ENCODE measurements at regions not wholly inside any gene's neighbourhood (a gene's known extent, or its start where the extent isn't known, plus 50 kb on each side); places are given as distances from the start of the nearest gene placed in this dataset.

DNA sequence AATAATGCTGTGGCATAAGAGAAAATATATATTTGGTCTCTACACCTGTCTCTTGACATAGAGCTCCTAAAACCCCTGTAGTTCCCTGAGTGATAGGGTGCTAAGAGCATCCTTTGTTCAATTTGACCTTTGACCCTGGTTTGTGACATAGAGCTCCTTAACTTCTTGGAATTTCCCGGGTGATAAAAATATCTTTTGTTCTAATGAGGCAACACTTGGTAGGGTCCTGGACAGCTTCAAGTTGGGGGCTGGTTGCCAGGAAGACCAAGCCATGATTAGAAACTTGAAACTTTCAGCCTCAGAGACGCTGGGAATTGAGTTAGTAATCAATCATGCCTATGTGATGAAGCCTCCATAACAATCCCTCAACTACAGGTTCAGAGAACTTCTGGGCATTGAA is 105.4 kb downstream of the CASP12 start:
- Histone ChIP-seq H3K9me2 (replicated peaks; ENCODE audit: insufficient read depth, low read length) (no peaks in the 10 kb centered on the region), H3K9me3 (ENCODE audit: insufficient read depth, low read length) (no peaks in the 10 kb centered on the region), H2AFZ (ENCODE audit: low read depth, low read length, severe bottlenecking) (no peak overlapping the region), H3K27me3 (ENCODE audit: low read length) (no peaks in the 10 kb centered on the region), H3K9ac (ENCODE audit: low read length) (no peak overlapping the region), H3K4me2 (ENCODE audit: low read depth, low read length, poor library complexity, severe bottlenecking) (no peak overlapping the region), H3K27ac (ENCODE audit: low read depth, low read length) (no peak overlapping the region), H3K36me3 (ENCODE audit: low read length) (no peaks in the 10 kb centered on the region), H3K4me3 (ENCODE audit: insufficient read depth, low read length, poor library complexity, severe bottlenecking) (no peak overlapping the region), H3F3A (ENCODE audit: insufficient read depth) (no peaks in the 10 kb centered on the region), H4K20me1 (ENCODE audit: low read depth, low read length) (no peaks in the 10 kb centered on the region), H3K79me2 (ENCODE audit: insufficient read depth, low read length) (no peaks in the 10 kb centered on the region)
- TF ChIP-seq, protein P1, sequence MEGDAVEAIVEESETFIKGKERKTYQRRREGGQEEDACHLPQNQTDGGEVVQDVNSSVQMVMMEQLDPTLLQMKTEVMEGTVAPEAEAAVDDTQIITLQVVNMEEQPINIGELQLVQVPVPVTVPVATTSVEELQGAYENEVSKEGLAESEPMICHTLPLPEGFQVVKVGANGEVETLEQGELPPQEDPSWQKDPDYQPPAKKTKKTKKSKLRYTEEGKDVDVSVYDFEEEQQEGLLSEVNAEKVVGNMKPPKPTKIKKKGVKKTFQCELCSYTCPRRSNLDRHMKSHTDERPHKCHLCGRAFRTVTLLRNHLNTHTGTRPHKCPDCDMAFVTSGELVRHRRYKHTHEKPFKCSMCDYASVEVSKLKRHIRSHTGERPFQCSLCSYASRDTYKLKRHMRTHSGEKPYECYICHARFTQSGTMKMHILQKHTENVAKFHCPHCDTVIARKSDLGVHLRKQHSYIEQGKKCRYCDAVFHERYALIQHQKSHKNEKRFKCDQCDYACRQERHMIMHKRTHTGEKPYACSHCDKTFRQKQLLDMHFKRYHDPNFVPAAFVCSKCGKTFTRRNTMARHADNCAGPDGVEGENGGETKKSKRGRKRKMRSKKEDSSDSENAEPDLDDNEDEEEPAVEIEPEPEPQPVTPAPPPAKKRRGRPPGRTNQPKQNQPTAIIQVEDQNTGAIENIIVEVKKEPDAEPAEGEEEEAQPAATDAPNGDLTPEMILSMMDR (IDR thresholded peaks at IDR 0.05; ENCODE audit: insufficient read depth, low read length, poor library complexity, severe bottlenecking) = no peak
- TF ChIP-seq EZH2phosphoT487 (conservative IDR thresholded peaks at IDR 0.05; ENCODE audit: low read length) = no peak

DNA sequence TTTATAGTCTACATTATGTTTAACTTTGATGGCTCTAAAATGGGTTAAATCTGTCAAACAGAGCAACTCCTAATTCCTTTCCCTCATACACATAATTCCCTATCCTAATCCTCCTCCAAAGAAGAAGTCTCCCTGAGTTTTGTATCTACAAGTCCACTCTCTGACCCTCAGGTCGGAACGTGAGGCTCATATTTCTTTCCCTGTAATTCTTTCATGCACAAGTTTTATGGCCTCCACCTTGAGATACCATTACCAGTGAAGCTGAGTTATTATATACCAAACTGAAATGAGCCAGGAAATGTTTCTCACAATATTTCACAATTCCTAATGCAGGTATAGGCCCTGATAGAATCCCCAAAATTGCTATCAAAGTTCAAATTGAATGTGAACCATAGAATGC is 106.4 kb downstream of the CASP12 start:
- no peak overlapping the region for H3K9ac ChIP-seq (ENCODE audit: low read length)
- no peaks in the 10 kb centered on the region for H3K79me2 ChIP-seq (ENCODE audit: insufficient read depth, low read length)
- H3K27me3 ChIP-seq (ENCODE audit: low read length) = no peaks in the 10 kb centered on the region
- no peaks in the 10 kb centered on the region for H3K9me2 ChIP-seq (replicated peaks; ENCODE audit: insufficient read depth, low read length)
- no peak overlapping the region for H3K4me2 ChIP-seq (ENCODE audit: low read depth, low read length, poor library complexity, severe bottlenecking)
- TF ChIP-seq, protein P1 (IDR thresholded peaks at IDR 0.05; ENCODE audit: insufficient read depth, low read length, poor library complexity, severe bottlenecking) = no peak
- TF ChIP-seq EZH2phosphoT487 (conservative IDR thresholded peaks at IDR 0.05; ENCODE audit: low read length) = no peak
- no peaks in the 10 kb centered on the region for H3F3A ChIP-seq (ENCODE audit: insufficient read depth)
- no peaks in the 10 kb centered on the region for H4K20me1 ChIP-seq (ENCODE audit: low read depth, low read length)
- H3K9me3 ChIP-seq (ENCODE audit: insufficient read depth, low read length) = no peaks in the 10 kb centered on the region
- H3K4me3 ChIP-seq (ENCODE audit: insufficient read depth, low read length, poor library complexity, severe bottlenecking) = no peak overlapping the region
- H2AFZ ChIP-seq (ENCODE audit: low read depth, low read length, severe bottlenecking) = no peak overlapping the region
- no peaks in the 10 kb centered on the region for H3K36me3 ChIP-seq (ENCODE audit: low read length)
- H3K27ac ChIP-seq (ENCODE audit: low read depth, low read length) = no peak overlapping the region

DNA sequence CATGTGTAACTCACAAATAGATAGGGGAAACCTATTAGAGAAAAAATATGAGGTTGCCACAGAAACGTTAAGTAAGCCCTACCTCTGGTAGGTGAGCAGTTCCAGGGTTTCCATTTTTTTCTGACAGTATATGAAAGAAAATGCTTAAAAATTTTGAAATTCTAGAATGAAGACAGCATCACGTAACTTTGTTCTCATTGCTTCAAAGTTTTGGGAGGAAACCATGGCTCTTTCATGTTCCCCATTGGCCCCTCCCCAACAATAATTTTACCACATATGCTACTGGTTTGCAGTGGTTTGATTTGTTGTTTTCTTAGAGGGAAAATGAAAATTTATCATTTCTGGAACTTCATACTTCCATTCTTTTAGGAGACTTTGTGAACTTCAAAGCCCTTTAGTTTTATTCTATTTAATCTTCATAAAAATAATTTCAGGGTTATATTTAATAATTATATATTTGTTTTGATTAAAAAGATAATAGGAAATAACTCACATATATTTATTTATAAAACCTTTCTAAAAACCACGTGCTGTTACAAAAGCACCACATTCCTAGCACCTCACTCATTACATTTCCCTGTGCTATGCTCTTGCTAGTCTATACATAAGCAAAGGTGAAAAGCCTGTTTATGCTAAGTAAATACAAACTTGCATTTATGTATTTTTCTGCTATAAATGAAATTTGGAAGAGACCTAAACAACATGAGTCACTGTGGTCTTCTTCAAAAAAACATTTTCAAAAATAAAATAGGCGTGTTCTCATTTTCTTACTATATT is 113.4 kb downstream of the CASP12 start:
- Histone ChIP-seq H3F3A (ENCODE audit: insufficient read depth) (no peaks in the 10 kb centered on the region), H3K9me3 (ENCODE audit: insufficient read depth, low read length) (no peaks in the 10 kb centered on the region), H3K9ac (ENCODE audit: low read length) (no peak overlapping the region), H3K36me3 (ENCODE audit: low read length) (no peaks in the 10 kb centered on the region), H3K27me3 (ENCODE audit: low read length) (no peaks in the 10 kb centered on the region), H2AFZ (ENCODE audit: low read depth, low read length, severe bottlenecking) (no peak overlapping the region), H3K9me2 (replicated peaks; ENCODE audit: insufficient read depth, low read length) (0 out of 2 replicates have a peak, but pooled peaks cover 3% of the 10 kb centered on the region), H3K27ac (ENCODE audit: low read depth, low read length) (no peak overlapping the region), H4K20me1 (ENCODE audit: low read depth, low read length) (no peaks in the 10 kb centered on the region), H3K4me3 (ENCODE audit: insufficient read depth, low read length, poor library complexity, severe bottlenecking) (no peak overlapping the region), H3K79me2 (ENCODE audit: insufficient read depth, low read length) (no peaks in the 10 kb centered on the region), H3K4me2 (ENCODE audit: low read depth, low read length, poor library complexity, severe bottlenecking) (no peak overlapping the region)
- TF ChIP-seq, protein P1 (IDR thresholded peaks at IDR 0.05; ENCODE audit: insufficient read depth, low read length, poor library complexity, severe bottlenecking) = no peak
- no peak for TF ChIP-seq EZH2phosphoT487 (conservative IDR thresholded peaks at IDR 0.05; ENCODE audit: low read length)

Measured in SU-DHL-6 (cell line).